ENCODE measurements at regions not wholly inside any gene's neighbourhood (a gene's known extent, or its start where the extent isn't known, plus 50 kb on each side); places are given as distances from the start of the nearest gene placed in this dataset.

DNA sequence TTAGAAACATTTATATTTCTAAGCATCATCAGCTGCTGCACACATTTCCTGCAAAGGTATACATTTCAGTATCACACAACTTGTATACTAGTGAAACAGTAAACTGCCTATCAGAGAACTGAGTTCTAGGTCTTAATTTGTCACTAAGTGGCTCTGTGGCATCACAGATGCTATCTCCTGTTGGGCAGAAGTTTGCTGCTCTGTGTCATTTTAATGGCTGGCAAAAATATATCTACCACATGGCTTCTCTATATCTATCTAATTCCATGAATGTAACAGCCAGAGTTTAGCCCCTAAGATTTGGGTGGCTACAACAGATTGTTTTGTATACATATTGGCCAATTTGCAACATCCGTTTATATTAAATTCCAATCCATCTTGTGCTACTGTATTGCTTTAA, 1231.9 kb upstream of the C9orf72 start:
- intact Hi-C loops (cut with DNase I): no loop called here
- no peaks in the 10 kb centered on the region for H3K36me3 ChIP-seq
- no peak overlapping the region for H3K4me3 ChIP-seq
- TF ChIP-seq POLR2A (IDR thresholded peaks at IDR 0.05): no peak
- TF ChIP-seq EP300 (IDR thresholded peaks at IDR 0.05): no peak
- TF ChIP-seq, protein P1, sequence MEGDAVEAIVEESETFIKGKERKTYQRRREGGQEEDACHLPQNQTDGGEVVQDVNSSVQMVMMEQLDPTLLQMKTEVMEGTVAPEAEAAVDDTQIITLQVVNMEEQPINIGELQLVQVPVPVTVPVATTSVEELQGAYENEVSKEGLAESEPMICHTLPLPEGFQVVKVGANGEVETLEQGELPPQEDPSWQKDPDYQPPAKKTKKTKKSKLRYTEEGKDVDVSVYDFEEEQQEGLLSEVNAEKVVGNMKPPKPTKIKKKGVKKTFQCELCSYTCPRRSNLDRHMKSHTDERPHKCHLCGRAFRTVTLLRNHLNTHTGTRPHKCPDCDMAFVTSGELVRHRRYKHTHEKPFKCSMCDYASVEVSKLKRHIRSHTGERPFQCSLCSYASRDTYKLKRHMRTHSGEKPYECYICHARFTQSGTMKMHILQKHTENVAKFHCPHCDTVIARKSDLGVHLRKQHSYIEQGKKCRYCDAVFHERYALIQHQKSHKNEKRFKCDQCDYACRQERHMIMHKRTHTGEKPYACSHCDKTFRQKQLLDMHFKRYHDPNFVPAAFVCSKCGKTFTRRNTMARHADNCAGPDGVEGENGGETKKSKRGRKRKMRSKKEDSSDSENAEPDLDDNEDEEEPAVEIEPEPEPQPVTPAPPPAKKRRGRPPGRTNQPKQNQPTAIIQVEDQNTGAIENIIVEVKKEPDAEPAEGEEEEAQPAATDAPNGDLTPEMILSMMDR (IDR thresholded peaks at IDR 0.05): no peak
- DNase-seq: no peak
- H3K4me1 ChIP-seq (ENCODE audit: insufficient read depth): no peaks in the 10 kb centered on the region
- no peaks in the 10 kb centered on the region for H3K27me3 ChIP-seq
- no peaks in the 10 kb centered on the region for H3K9me3 ChIP-seq
- H3K27ac ChIP-seq: no peak overlapping the region
- WGBS, 3 donors: 48 to 65% (median 63%) methylated on average over 1 of the region's 1 CpG

GRCh38 chr9:28808042-28808441, 1234.8 kb upstream of the C9orf72 start:
- H3K36me3 ChIP-seq: no peaks in the 10 kb centered on the region
- intact Hi-C loops (cut with DNase I): no loop called here

GRCh38 chr9:28810388-28811075, 1237.3 kb upstream of the C9orf72 start:
- WGBS, 3 donors: 55 to 65% (median 63%) methylated on average over 1 of the region's 1 CpG
- H3K27me3 ChIP-seq: no peaks in the 10 kb centered on the region
- H3K9me3 ChIP-seq: no peaks in the 10 kb centered on the region
- no peak overlapping the region for H3K27ac ChIP-seq
- no peak overlapping the region for H3K4me3 ChIP-seq
- DNase-seq: no peak
- H3K36me3 ChIP-seq: no peaks in the 10 kb centered on the region
- TF ChIP-seq POLR2A (IDR thresholded peaks at IDR 0.05) (no peak), EP300 (IDR thresholded peaks at IDR 0.05) (no peak)
- TF ChIP-seq, protein P1 (IDR thresholded peaks at IDR 0.05): no peak
- intact Hi-C loops (cut with DNase I): no loop called here
- H3K4me1 ChIP-seq (ENCODE audit: insufficient read depth): no peaks in the 10 kb centered on the region

More at GRCh38 chr9:28808042-28808441, 1234.8 kb upstream of the C9orf72 start:
- no peak overlapping the region for H3K4me3 ChIP-seq
- TF ChIP-seq, protein P1 (IDR thresholded peaks at IDR 0.05): no peak
- TF ChIP-seq POLR2A (IDR thresholded peaks at IDR 0.05): no peak
- no peak for TF ChIP-seq EP300 (IDR thresholded peaks at IDR 0.05)
- no peaks in the 10 kb centered on the region for H3K27me3 ChIP-seq
- H3K27ac ChIP-seq: no peak overlapping the region
- H3K4me1 ChIP-seq (ENCODE audit: insufficient read depth): no peaks in the 10 kb centered on the region
- H3K9me3 ChIP-seq: no peaks in the 10 kb centered on the region
- no peak for DNase-seq

DNA sequence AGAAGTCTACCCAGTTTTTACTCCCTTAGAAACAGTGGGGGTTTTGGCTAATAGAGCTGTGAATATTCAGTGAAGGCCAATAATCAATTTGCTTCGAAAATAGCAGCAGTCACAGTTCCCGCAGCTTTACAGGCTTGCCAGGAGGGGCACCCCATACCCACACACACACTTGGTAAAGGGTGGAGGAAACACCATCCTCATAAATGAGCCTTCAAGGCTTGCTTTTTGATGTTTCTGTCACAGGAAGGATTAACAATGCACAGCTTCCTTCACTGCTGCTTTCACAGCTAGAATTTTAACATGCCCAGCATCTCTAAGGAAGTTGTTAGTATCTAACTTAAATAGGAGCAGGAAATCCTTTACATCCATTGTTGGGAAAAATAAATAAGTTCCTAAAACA, 1247.5 kb upstream of the C9orf72 start:
- H3K4me3 ChIP-seq: no peak overlapping the region
- intact Hi-C loops (cut with DNase I): no loop called here
- H3K4me1 ChIP-seq (ENCODE audit: insufficient read depth): no peaks in the 10 kb centered on the region
- H3K27me3 ChIP-seq: no peaks in the 10 kb centered on the region
- DNase-seq: no peak
- WGBS, 3 donors: 53 to 65% (median 54%) methylated on average over 2 of the region's 2 CpGs
- H3K36me3 ChIP-seq: no peaks in the 10 kb centered on the region
- H3K27ac ChIP-seq: no peak overlapping the region
- H3K9me3 ChIP-seq: no peaks in the 10 kb centered on the region
- TF ChIP-seq POLR2A (IDR thresholded peaks at IDR 0.05): no peak
- no peak for TF ChIP-seq EP300 (IDR thresholded peaks at IDR 0.05)

GRCh38 chr9:28821240-28821639, 1248.0 kb upstream of the C9orf72 start:
- Histone ChIP-seq H3K27me3 (no peaks in the 10 kb centered on the region), H3K27ac (no peak overlapping the region), H3K36me3 (no peaks in the 10 kb centered on the region), H3K4me3 (no peak overlapping the region), H3K9me3 (no peaks in the 10 kb centered on the region), H3K4me1 (ENCODE audit: insufficient read depth) (no peaks in the 10 kb centered on the region)
- no peak for DNase-seq
- 32 to 63% (median 54%) methylated on average over 2 of the region's 2 CpGs for WGBS, 3 donors
- TF ChIP-seq POLR2A (IDR thresholded peaks at IDR 0.05) (no peak), EP300 (IDR thresholded peaks at IDR 0.05) (no peak)
- TF ChIP-seq, protein P1 (IDR thresholded peaks at IDR 0.05): no peak
- intact Hi-C loops (cut with DNase I): no loop called here

Data from ovary (tissue), 7 donors.